Endothelial cell of umbilical vein (primary cell): ENCODE measurements at regions not wholly inside any gene's neighbourhood (a gene's known extent, or its start where the extent isn't known, plus 50 kb on each side); places are given as distances from the start of the nearest gene placed in this dataset.

Source experiments
- BruUV-seq: library from RNA; stranded (reverse); fragments of 400-500 nt; replicated peaks from 2 replicates; lab custom pipeline; 2021; lab: Mats Ljungman, UMichigan
- CTCF ChIA-PET: fragments of 300-600, 350-600 bp; sonication (Branson Sonifier 250); formaldehyde crosslinking; loops from one replicate; lab custom pipeline; 2021; ENCODE audit warnings: antibody characterized with exemption, inconsistent platforms; lab: Charles Lee
- POLR2A ChIA-PET: fragments of 300-600, 350-600 bp; sonication (Branson Sonifier 250); formaldehyde crosslinking; loops from one replicate; lab custom pipeline; 2021; ENCODE audit warnings: antibody characterized with exemption, inconsistent platforms; lab: Charles Lee
- DNase-seq: peaks from one replicate; pipeline ENCODE4 v3.0.0-alpha.2; 2011; ENCODE audit warnings: low read depth, low spot score
- FAIRE-seq: peaks from 2 replicates; lab custom pipeline; 2011; peaks lifted over from hg19 to GRCh38; lab: Jason Lieb, UNC
- H2AFZ ChIP-seq: 2 replicates; pipeline ENCODE4 v1.6.0; 2012; ENCODE audit warnings: low read depth, low read length, control low read depth, inconsistent platforms
- H3K27ac ChIP-seq: 2 replicates; pipeline ENCODE4 v1.5.1; 2011; ENCODE audit warnings: low read depth, mild to moderate bottlenecking, control low read depth, low read length, moderate library complexity; ENCODE audit not compliant: insufficient read depth
- H3K27me3 ChIP-seq, 2 experiments: 2 replicates each; pipeline versions ENCODE4 v1.6.0 to v1.6.1; 2011; ENCODE audit warnings: low read length in 2 of 2, mixed read lengths in 1 of 2; ENCODE audit not compliant: control insufficient read depth in 2 of 2, insufficient read depth in 2 of 2
- H3K36me3 ChIP-seq, 2 experiments: 2 replicates in 1 of 2; 3 replicates in 1 of 2; pipeline ENCODE4 v1.5.1; 2011; ENCODE audit warnings: low read length in 2 of 2, mild to moderate bottlenecking in 1 of 2, moderate library complexity in 1 of 2; ENCODE audit not compliant: control insufficient read depth in 2 of 2, insufficient read depth in 2 of 2; ENCODE audit errors: extremely low read depth in 1 of 2
- H3K4me1 ChIP-seq: 3 replicates; pipeline ENCODE4 v1.5.1; 2011; ENCODE audit warnings: mild to moderate bottlenecking, low read length; ENCODE audit not compliant: control insufficient read depth, insufficient read depth; ENCODE audit errors: extremely low read depth
- H3K4me2 ChIP-seq: 2 replicates; pipeline ENCODE4 v1.6.1; 2011; ENCODE audit warnings: low read length, control low read depth, mixed read lengths; ENCODE audit not compliant: insufficient read depth
- H3K4me3 ChIP-seq, 3 experiments: fragments of 200-600 bp in 1 of 3; sonication (generic), shearing (Covaris generic) in 1 of 3; replicated peaks in 1 of 3; 2 replicates each; pipeline ENCODE4 v1.5.1; 2011 to 2016; ENCODE audit warnings: control low read depth in 3 of 3, low read length in 3 of 3, mild to moderate bottlenecking in 2 of 3, inconsistent platforms in 1 of 3, low read depth in 1 of 3, moderate library complexity in 1 of 3; ENCODE audit not compliant: insufficient read depth in 1 of 3
- H3K79me2 ChIP-seq: 2 replicates; pipeline ENCODE4 v1.6.0; 2012; ENCODE audit warnings: low read length, inconsistent platforms; ENCODE audit not compliant: control insufficient read depth, insufficient read depth
- H3K9ac ChIP-seq: replicated peaks from 2 replicates; pipeline ENCODE3; 2011; ENCODE audit warnings: low read length, control low read depth; ENCODE audit not compliant: insufficient read depth; ENCODE audit errors: extremely low read depth
- H3K9me1 ChIP-seq: replicated peaks from 3 replicates; pipeline ENCODE4 v1.6.0; 2011; ENCODE audit warnings: mild to moderate bottlenecking, low read length; ENCODE audit not compliant: control insufficient read depth, insufficient read depth; ENCODE audit errors: extremely low read depth
- H3K9me3 ChIP-seq: replicated peaks from 2 replicates; pipeline ENCODE4 v1.5.1; 2012; ENCODE audit warnings: low read length, inconsistent platforms; ENCODE audit not compliant: control insufficient read depth, insufficient read depth
- H4K20me1 ChIP-seq: replicated peaks from 2 replicates; pipeline ENCODE3; 2011; ENCODE audit warnings: mild to moderate bottlenecking, low read length; ENCODE audit not compliant: control insufficient read depth, insufficient read depth; ENCODE audit errors: extremely low read depth
- EZH2 ChIP-seq: IDR thresholded peaks from 2 replicates; pipeline ENCODE4 v1.6.1; 2012; ENCODE audit warnings: borderline replicate concordance, low read depth, mild to moderate bottlenecking, moderate library complexity, low read length, inconsistent platforms; ENCODE audit not compliant: severe bottlenecking
- FOS ChIP-seq: IDR thresholded peaks from 2 replicates; pipeline ENCODE4 v1.6.1; 2011; ENCODE audit warnings: mild to moderate bottlenecking, low read length, moderate library complexity, borderline replicate concordance; ENCODE audit not compliant: insufficient read depth
- GATA2 ChIP-seq: IDR thresholded peaks from 2 replicates; pipeline ENCODE4 v1.7.0; 2011; ENCODE audit warnings: low read depth, mild to moderate bottlenecking, moderate library complexity, mixed read lengths, low read length; ENCODE audit not compliant: insufficient read length, insufficient read depth
- JUN ChIP-seq: IDR thresholded peaks from 2 replicates; pipeline ENCODE4 v1.6.1; 2011; ENCODE audit warnings: borderline replicate concordance, low read depth; ENCODE audit not compliant: insufficient read length, insufficient read depth
- MYC ChIP-seq: IDR thresholded peaks from one replicate; pipeline ENCODE4 v1.6.1; 2011; ENCODE audit warnings: mild to moderate bottlenecking, low read depth, low read length
- POLR2A ChIP-seq: IDR thresholded peaks from 2 replicates; pipeline ENCODE4 v1.6.1; 2012; ENCODE audit warnings: low read depth, mild to moderate bottlenecking, control low read depth, low read length
- POLR2AphosphoS5 ChIP-seq: IDR thresholded peaks from 2 replicates; pipeline ENCODE4 v1.6.1; 2012; ENCODE audit warnings: low read depth, mild to moderate bottlenecking, control low read depth, low read length, moderate library complexity; ENCODE audit not compliant: insufficient read depth
- dilution Hi-C: fragments of 300-500 bp; cut with MboI; formaldehyde crosslinking; loops from one replicate; pipeline ENCODE4 v1.15.0; 2019; ENCODE audit warnings: low sequenced_read_pairs; ENCODE audit not compliant: extremely low pct_ligation_motif_present
- intact Hi-C: fragments of 100-400 bp; cut with micrococcal nuclease; formaldehyde crosslinking; loops from one replicate; pipeline ENCODE4 v1.10.0; 2022
- TF ChIP-seq, protein P1 (sequence below), 2 donors: IDR thresholded peaks; 1 replicate in 1 of 2; 2 replicates in 1 of 2; pipeline ENCODE4 v1.5.1; 2011; ENCODE audit warnings: low read length in 2 of 2, mild to moderate bottlenecking in 2 of 2, moderate library complexity in 2 of 2, control low read depth in 1 of 2, inconsistent platforms in 1 of 2, low read depth in 1 of 2; ENCODE audit not compliant: insufficient read depth in 1 of 2; ENCODE audit errors: extremely low read depth in 1 of 2
- TF ChIP-seq, protein P2 (sequence below): IDR thresholded peaks from 2 replicates; pipeline ENCODE4 v1.6.1; 2011; ENCODE audit not compliant: insufficient read depth, insufficient read length

DNA sequence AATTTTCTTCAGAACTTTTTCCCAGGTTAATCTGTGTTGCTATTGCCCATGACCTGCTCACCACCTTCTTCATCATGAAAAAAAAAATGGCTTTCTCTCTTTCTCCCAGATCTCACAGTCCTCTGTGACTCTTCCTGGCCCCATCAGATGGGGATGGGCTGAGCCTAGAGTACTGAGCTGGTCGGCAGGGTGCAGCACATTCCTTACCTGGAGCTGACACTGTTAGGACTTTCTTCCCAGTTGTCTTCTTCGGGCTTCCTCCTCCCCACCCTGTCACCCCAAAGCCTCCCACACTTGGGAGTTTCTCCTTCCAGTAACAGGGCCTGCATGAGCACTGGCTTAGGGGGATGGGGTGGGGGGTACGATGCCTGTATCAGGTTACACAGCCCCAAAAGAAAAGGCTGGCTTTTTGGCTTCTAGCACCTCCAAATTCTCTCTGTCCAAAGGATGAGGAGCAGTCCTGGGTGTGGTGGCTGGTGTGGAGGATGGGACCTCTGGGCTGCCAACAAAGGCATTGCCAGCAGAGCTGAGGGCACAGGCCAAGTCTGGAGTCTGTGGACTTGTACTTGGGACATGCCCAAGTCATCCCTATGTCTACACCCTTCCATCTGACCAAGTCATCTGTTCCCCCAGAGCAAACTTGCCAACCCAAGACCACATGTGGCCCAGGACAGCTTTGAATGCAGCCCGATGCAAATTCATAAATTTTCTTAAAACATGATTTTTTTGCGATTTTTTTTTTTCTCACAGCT lies 68.0 kb upstream of the HSPA9 start:
- no peak overlapping the region for H3K4me3 ChIP-seq
- ChIA-PET CTCF (interaction anchor here (1.2 to 5.0 kb wide), 9 partner anchors 8 to 624 kb away, joined by 3 to 27 read pairs (median 5); no protein-coding TSS in a partner anchor), POLR2A (no interaction called here)
- DNase-seq = no peak
- FAIRE-seq = no peak
- no peak overlapping the region for H3K27ac ChIP-seq
- H2AFZ ChIP-seq = no peak overlapping the region
- H3K9me1 ChIP-seq = no peaks in the 10 kb centered on the region
- H3K36me3 ChIP-seq = no peaks in the 10 kb centered on the region
- dilution Hi-C loops = no loop called here
- intact Hi-C loops = loop anchor here (5.0 to 10.0 kb wide), 3 partner anchors 109 to 494 kb away; partner anchors contain the start of gene CTNNA1
- H3K4me2 ChIP-seq = no peak overlapping the region
- no peaks in the 10 kb centered on the region for H3K79me2 ChIP-seq
- no peaks in the 10 kb centered on the region for H3K9me3 ChIP-seq
- BruUV-seq = no TSS peak
- H4K20me1 ChIP-seq = no peaks in the 10 kb centered on the region
- H3K4me1 ChIP-seq = peaks cover 8% of the 10 kb centered on the region
- H3K9ac ChIP-seq = no peak overlapping the region
- peaks cover 0 to 3% of the 10 kb centered on the region in 2 experiments for H3K27me3 ChIP-seq
- TF ChIP-seq POLR2A = no peak
- TF ChIP-seq POLR2AphosphoS5 = no peak
- no peak for TF ChIP-seq JUN
- no peak for TF ChIP-seq GATA2
- TF ChIP-seq FOS = no peak
- TF ChIP-seq MYC = no peak
- TF ChIP-seq, protein P1, sequence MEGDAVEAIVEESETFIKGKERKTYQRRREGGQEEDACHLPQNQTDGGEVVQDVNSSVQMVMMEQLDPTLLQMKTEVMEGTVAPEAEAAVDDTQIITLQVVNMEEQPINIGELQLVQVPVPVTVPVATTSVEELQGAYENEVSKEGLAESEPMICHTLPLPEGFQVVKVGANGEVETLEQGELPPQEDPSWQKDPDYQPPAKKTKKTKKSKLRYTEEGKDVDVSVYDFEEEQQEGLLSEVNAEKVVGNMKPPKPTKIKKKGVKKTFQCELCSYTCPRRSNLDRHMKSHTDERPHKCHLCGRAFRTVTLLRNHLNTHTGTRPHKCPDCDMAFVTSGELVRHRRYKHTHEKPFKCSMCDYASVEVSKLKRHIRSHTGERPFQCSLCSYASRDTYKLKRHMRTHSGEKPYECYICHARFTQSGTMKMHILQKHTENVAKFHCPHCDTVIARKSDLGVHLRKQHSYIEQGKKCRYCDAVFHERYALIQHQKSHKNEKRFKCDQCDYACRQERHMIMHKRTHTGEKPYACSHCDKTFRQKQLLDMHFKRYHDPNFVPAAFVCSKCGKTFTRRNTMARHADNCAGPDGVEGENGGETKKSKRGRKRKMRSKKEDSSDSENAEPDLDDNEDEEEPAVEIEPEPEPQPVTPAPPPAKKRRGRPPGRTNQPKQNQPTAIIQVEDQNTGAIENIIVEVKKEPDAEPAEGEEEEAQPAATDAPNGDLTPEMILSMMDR (IDR thresholded peaks at IDR 0.05; ENCODE audit: extremely low read depth in 1 of 2, insufficient read depth in 1 of 2, low read depth in 1 of 2, low read length in 2 of 2) = no peak
- TF ChIP-seq EZH2 = no peak
- TF ChIP-seq, protein P2, sequence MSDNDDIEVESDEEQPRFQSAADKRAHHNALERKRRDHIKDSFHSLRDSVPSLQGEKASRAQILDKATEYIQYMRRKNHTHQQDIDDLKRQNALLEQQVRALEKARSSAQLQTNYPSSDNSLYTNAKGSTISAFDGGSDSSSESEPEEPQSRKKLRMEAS = no peak
